HCT116 (cell line): ENCODE measurements at regions not wholly inside any gene's neighbourhood (a gene's known extent, or its start where the extent isn't known, plus 50 kb on each side); places are given as distances from the start of the nearest gene placed in this dataset.
"Not testable (repeated sequence)": the region's sequence is repeated elsewhere in the genome, so short reads cannot be mapped to it uniquely, and the experiment has no call there.

ENCODE experiments used
- ATAC-seq: fragments of 200-7000 bp; cut with Tn5 transposase; 2 replicates; pipeline ENCODE4 v1.9.1; 2020; ENCODE audit warnings: mild to moderate bottlenecking, moderate library complexity
- BruUV-seq: library from RNA; stranded (reverse); fragments of 400-500 nt; replicated peaks from 2 replicates; lab custom pipeline; 2021; lab: Mats Ljungman, UMichigan
- CTCF ChIA-PET: fragments of 300-600 bp; sonication (Branson Sonifier 250); formaldehyde crosslinking; loops from one replicate; lab custom pipeline; 2021; ENCODE audit warnings: antibody characterized with exemption; lab: Charles Lee
- POLR2A ChIA-PET: fragments of 300-600, 350-600 bp; sonication (Branson Sonifier 250); formaldehyde crosslinking; loops from one replicate; lab custom pipeline; 2021; ENCODE audit warnings: antibody characterized with exemption; lab: Charles Lee
- RAD21 ChIA-PET, 2 experiments: fragments of 300-600 bp; sonication (Branson Sonifier 250); formaldehyde crosslinking; loops; one replicate each; lab custom pipeline; 2023; ENCODE audit warnings: low total read pairs in 2 of 2; ENCODE audit not compliant: uncharacterized antibody in 2 of 2, unreplicated experiment in 2 of 2, low non-redundant PET in 1 of 2; lab: Charles Lee
- DNase-seq: peaks from one replicate; pipeline ENCODE4 v3.0.0-alpha.2; 2010; ENCODE audit warnings: low read depth, low spot score
- H2AFZ ChIP-seq: fragments of 200-600 bp; shearing (Covaris generic), sonication (generic); 2 replicates; pipeline ENCODE4 v1.6.1; 2017; ENCODE audit warnings: low read depth, mixed run types, mixed read lengths, antibody characterized with exemption, low read length; ENCODE audit not compliant: poor library complexity, severe bottlenecking
- H3K27ac ChIP-seq: 2 replicates; pipeline ENCODE4 v1.5.1; 2012; ENCODE audit warnings: low read depth, low read length
- H3K27me3 ChIP-seq: fragments of 200-600 bp; sonication (generic); 2 replicates; pipeline ENCODE4 v1.6.1; 2016; ENCODE audit warnings: mixed run types, low read length, mixed read lengths; ENCODE audit not compliant: insufficient read depth
- H3K36me3 ChIP-seq, 2 experiments: fragments of 200-500 bp in 1 of 2; fragments of 200-600 bp in 1 of 2; sonication (Bioruptor generic) in 1 of 2; sonication (generic) in 1 of 2; 2 replicates each; pipeline versions ENCODE4 v1.5.1 to v1.6.1; 2014 to 2016; ENCODE audit warnings: low read length in 2 of 2, inconsistent platforms in 1 of 2, mixed read lengths in 1 of 2, mixed run types in 1 of 2; ENCODE audit not compliant: insufficient read depth in 2 of 2, control insufficient read depth in 1 of 2
- H3K4me1 ChIP-seq, 2 experiments: fragments of 200-600 bp in 1 of 2; sonication (generic) in 1 of 2; 2 replicates each; pipeline versions ENCODE4 v1.5.1 to v1.6.1; 2012 to 2017; ENCODE audit warnings: low read length in 2 of 2, inconsistent platforms in 1 of 2, mild to moderate bottlenecking in 1 of 2, mixed read lengths in 1 of 2, mixed run types in 1 of 2, moderate library complexity in 1 of 2; ENCODE audit not compliant: insufficient read depth in 2 of 2, control insufficient read depth in 1 of 2
- H3K4me2 ChIP-seq: fragments of 200-600 bp; sonication (generic); 2 replicates; pipeline ENCODE4 v1.6.1; 2017; ENCODE audit warnings: mixed run types, low read length, mixed read lengths
- H3K4me3 ChIP-seq, 2 experiments: fragments of 200-600 bp in 1 of 2; sonication (generic) in 1 of 2; replicated peaks in 1 of 2; 2 replicates each; pipeline ENCODE4 v1.5.1; 2011 to 2016; ENCODE audit warnings: low read length in 2 of 2, control low read depth in 1 of 2, low read depth in 1 of 2, mild to moderate bottlenecking in 1 of 2, mixed read lengths in 1 of 2, mixed run types in 1 of 2
- H3K79me2 ChIP-seq: fragments of 200-600 bp; sonication (generic); 2 replicates; pipeline ENCODE4 v1.6.1; 2017; ENCODE audit warnings: mild to moderate bottlenecking, mixed run types, low read length, moderate library complexity, mixed read lengths; ENCODE audit not compliant: insufficient read depth
- H3K9ac ChIP-seq: fragments of 200-600 bp; sonication (generic); 2 replicates; pipeline ENCODE4 v1.6.1; 2016; ENCODE audit warnings: low read length, mixed read lengths
- H3K9me2 ChIP-seq: fragments of 200-600 bp; sonication (generic), shearing (Covaris generic); 2 replicates; pipeline ENCODE4 v1.6.1; 2017; ENCODE audit warnings: mixed run types, mild to moderate bottlenecking, moderate library complexity; ENCODE audit not compliant: insufficient read depth
- H3K9me3 ChIP-seq, 2 experiments: fragments of 200-500 bp in 1 of 2; fragments of 200-600 bp in 1 of 2; sonication (Bioruptor generic) in 1 of 2; sonication (generic) in 1 of 2; 2 replicates each; pipeline ENCODE4 v1.6.1; 2014 to 2017; ENCODE audit warnings: low read length in 2 of 2, mixed read lengths in 2 of 2, inconsistent platforms in 1 of 2, low read depth in 1 of 2, mild to moderate bottlenecking in 1 of 2, mixed run types in 1 of 2, moderate library complexity in 1 of 2; ENCODE audit not compliant: control insufficient read depth in 1 of 2, insufficient read depth in 1 of 2
- H4K20me1 ChIP-seq: fragments of 200-600 bp; sonication (generic), shearing (Covaris generic); 2 replicates; pipeline ENCODE4 v1.6.1; 2017; ENCODE audit warnings: mixed run types, mild to moderate bottlenecking, moderate library complexity; ENCODE audit not compliant: insufficient read depth
- CBX3 ChIP-seq: IDR thresholded peaks from 2 replicates; pipeline ENCODE4 v1.6.1; 2012; ENCODE audit warnings: low read depth
- EGR1 ChIP-seq: IDR thresholded peaks from 2 replicates; pipeline ENCODE4 v1.6.1; 2012; ENCODE audit warnings: low read depth
- ELF1 ChIP-seq: IDR thresholded peaks from 2 replicates; pipeline ENCODE4 v1.6.1; 2012; ENCODE audit warnings: low read depth, borderline replicate concordance
- EZH2 ChIP-seq: fragments of 200-600 bp; sonication (generic); IDR thresholded peaks from 2 replicates; pipeline ENCODE4 v1.6.1; 2017; ENCODE audit warnings: antibody characterized with exemption, mixed run types
- FOSL1 ChIP-seq: IDR thresholded peaks from 2 replicates; pipeline ENCODE4 v1.6.1; 2012; ENCODE audit warnings: low read depth
- POLR2A ChIP-seq: IDR thresholded peaks from 2 replicates; pipeline ENCODE4 v1.7.0; 2011; ENCODE audit warnings: borderline replicate concordance; ENCODE audit not compliant: insufficient read depth, insufficient read length; ENCODE audit errors: extremely low read depth
- SP1 ChIP-seq: IDR thresholded peaks from 2 replicates; pipeline ENCODE4 v1.6.1; 2012; ENCODE audit warnings: low read depth
- TCF7L2 ChIP-seq: IDR thresholded peaks from 2 replicates; pipeline ENCODE4 v1.7.0; 2011; ENCODE audit warnings: borderline replicate concordance, inconsistent platforms; ENCODE audit not compliant: insufficient read depth, insufficient read length; ENCODE audit errors: extremely low read depth
- YY1 ChIP-seq: IDR thresholded peaks from 2 replicates; pipeline ENCODE4 v1.6.1; 2011; ENCODE audit warnings: low read length, low read depth, moderate library complexity, mild to moderate bottlenecking; ENCODE audit not compliant: insufficient replicate concordance; ENCODE audit errors: extremely low read depth
- ZNF274 ChIP-seq: fragments of 200-500 bp; sonication (Bioruptor generic); IDR thresholded peaks from 2 replicates; pipeline ENCODE4 v1.6.1; 2014; ENCODE audit warnings: mild to moderate bottlenecking, low read depth, low read length, inconsistent platforms
- intact Hi-C: fragments of 100-400 bp; cut with micrococcal nuclease; formaldehyde crosslinking; loops from 2 replicates; pipeline ENCODE4 v1.10.0; 2022
- TF ChIP-seq, protein P1 (sequence below): IDR thresholded peaks from 2 replicates; pipeline ENCODE4 v1.6.1; 2011; ENCODE audit warnings: mild to moderate bottlenecking, low read length, moderate library complexity; ENCODE audit not compliant: insufficient replicate concordance; ENCODE audit errors: extremely low read depth
- TF ChIP-seq, protein P2 (sequence below): IDR thresholded peaks from 2 replicates; pipeline ENCODE4 v1.6.1; 2012; ENCODE audit warnings: low read depth
- TF ChIP-seq, protein P3 (sequence below): IDR thresholded peaks from 2 replicates; pipeline ENCODE4 v1.6.1; 2012

DNA sequence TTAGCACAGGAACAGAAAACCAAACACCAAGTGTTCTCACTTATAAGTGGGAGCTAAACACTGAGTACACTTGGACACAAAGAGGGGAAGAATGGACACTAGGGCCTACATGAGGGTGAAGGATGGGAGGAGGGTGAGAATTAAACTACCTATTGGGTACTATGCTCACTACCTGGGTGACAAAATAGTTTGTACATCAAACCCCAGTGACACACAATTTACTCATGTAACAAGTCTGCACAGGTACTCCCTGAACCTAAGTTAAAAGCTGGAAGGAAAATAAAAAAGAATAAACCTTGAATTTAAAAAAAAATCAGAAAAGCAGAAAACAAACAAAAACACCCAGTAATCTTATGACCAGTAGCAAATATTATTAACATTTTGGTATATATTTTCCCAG is 188.6 kb downstream of the TFAP2B start (continued):
- TF ChIP-seq, protein P1, sequence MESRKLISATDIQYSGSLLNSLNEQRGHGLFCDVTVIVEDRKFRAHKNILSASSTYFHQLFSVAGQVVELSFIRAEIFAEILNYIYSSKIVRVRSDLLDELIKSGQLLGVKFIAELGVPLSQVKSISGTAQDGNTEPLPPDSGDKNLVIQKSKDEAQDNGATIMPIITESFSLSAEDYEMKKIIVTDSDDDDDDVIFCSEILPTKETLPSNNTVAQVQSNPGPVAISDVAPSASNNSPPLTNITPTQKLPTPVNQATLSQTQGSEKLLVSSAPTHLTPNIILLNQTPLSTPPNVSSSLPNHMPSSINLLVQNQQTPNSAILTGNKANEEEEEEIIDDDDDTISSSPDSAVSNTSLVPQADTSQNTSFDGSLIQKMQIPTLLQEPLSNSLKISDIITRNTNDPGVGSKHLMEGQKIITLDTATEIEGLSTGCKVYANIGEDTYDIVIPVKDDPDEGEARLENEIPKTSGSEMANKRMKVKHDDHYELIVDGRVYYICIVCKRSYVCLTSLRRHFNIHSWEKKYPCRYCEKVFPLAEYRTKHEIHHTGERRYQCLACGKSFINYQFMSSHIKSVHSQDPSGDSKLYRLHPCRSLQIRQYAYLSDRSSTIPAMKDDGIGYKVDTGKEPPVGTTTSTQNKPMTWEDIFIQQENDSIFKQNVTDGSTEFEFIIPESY: no peak
- no peak for TF ChIP-seq EGR1

- H3K36me3 ChIP-seq, H2AFZ ChIP-seq, H3K4me3 ChIP-seq, H3K9me2 ChIP-seq, H3K4me1 ChIP-seq, H3K27me3 ChIP-seq, CTCF ChIA-PET, intact Hi-C loops, H3K27ac ChIP-seq, BruUV-seq, H3K9ac ChIP-seq, RAD21 ChIA-PET, H4K20me1 ChIP-seq, H3K4me2 ChIP-seq, H3K79me2 ChIP-seq, POLR2A ChIA-PET, DNase-seq, ATAC-seq: not testable (repeated sequence)
- H3K9me3 ChIP-seq: peaks cover 0 to 17% of the 10 kb centered on the region in 2 experiments; a peak in 1 of 4 replicates
These were observed 190.0 kb downstream of the TFAP2B start for GRCh38 chr6:51008693-51009092.

DNA sequence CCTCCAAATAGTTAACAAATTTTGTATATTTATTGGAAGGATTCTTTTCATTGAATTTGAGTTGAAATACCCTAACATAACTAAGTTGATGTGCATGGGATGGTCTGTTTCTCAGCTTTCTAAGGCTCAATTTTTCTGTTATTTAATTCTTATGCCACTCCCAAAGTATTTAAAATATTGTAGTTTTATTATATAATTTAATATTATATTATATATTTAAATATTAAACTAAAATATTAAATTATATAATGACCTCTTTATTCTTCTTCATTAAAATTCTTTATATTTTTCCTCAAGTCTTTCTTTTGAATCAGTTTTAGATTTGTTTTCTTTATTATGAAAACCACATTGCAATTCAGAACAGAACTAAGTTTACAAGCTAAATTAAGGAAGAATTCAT is 194.7 kb downstream of the TFAP2B start:
- Histone ChIP-seq H3K4me1 (no peaks in the 10 kb centered on the region), H3K9ac (no peak overlapping the region), H3K4me2 (no peak overlapping the region), H3K27ac (no peak overlapping the region), H3K27me3 (no peaks in the 10 kb centered on the region), H3K9me3 (peaks cover 0 to 22% of the 10 kb centered on the region in 2 experiments; a peak in 1 of 4 replicates), H2AFZ (no peak overlapping the region), H3K79me2 (no peaks in the 10 kb centered on the region), H3K36me3 (no peaks in the 10 kb centered on the region), H4K20me1 (no peaks in the 10 kb centered on the region), H3K9me2 (no peaks in the 10 kb centered on the region), H3K4me3 (no peak overlapping the region)
- intact Hi-C loops: no loop called here
- POLR2A ChIA-PET: no interaction called here
- no TSS peak for BruUV-seq
- CTCF ChIA-PET: no interaction called here
- DNase-seq (no peak), ATAC-seq (no peak)
- RAD21 ChIA-PET: no interaction called here
- TF ChIP-seq TCF7L2 (no peak), ZNF274 (no peak), YY1 (no peak), EZH2 (no peak), CBX3 (no peak), FOSL1 (no peak), EGR1 (no peak), ELF1 (no peak), SP1 (no peak), POLR2A (no peak)
- TF ChIP-seq, protein P2, sequence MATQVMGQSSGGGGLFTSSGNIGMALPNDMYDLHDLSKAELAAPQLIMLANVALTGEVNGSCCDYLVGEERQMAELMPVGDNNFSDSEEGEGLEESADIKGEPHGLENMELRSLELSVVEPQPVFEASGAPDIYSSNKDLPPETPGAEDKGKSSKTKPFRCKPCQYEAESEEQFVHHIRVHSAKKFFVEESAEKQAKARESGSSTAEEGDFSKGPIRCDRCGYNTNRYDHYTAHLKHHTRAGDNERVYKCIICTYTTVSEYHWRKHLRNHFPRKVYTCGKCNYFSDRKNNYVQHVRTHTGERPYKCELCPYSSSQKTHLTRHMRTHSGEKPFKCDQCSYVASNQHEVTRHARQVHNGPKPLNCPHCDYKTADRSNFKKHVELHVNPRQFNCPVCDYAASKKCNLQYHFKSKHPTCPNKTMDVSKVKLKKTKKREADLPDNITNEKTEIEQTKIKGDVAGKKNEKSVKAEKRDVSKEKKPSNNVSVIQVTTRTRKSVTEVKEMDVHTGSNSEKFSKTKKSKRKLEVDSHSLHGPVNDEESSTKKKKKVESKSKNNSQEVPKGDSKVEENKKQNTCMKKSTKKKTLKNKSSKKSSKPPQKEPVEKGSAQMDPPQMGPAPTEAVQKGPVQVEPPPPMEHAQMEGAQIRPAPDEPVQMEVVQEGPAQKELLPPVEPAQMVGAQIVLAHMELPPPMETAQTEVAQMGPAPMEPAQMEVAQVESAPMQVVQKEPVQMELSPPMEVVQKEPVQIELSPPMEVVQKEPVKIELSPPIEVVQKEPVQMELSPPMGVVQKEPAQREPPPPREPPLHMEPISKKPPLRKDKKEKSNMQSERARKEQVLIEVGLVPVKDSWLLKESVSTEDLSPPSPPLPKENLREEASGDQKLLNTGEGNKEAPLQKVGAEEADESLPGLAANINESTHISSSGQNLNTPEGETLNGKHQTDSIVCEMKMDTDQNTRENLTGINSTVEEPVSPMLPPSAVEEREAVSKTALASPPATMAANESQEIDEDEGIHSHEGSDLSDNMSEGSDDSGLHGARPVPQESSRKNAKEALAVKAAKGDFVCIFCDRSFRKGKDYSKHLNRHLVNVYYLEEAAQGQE: no peak
- TF ChIP-seq, protein P3, sequence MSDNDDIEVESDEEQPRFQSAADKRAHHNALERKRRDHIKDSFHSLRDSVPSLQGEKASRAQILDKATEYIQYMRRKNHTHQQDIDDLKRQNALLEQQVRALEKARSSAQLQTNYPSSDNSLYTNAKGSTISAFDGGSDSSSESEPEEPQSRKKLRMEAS: no peak
